Activated naive CD8-positive, alpha-beta T cell treated with anti-CD3 and anti-CD28 coated beads, Interleukin-2, amount 50 U/mL, for 24 hours (primary cell): ENCODE measurements at regions not wholly inside any gene's neighbourhood (a gene's known extent, or its start where the extent isn't known, plus 50 kb on each side); places are given as distances from the start of the nearest gene placed in this dataset.

Experiments
- ATAC-seq: fragments of 150-1000 bp; cut with Tn5 transposase; one replicate; pipeline ENCODE4 v1.10.0; 2021
- DNase-seq: peaks from one replicate; pipeline ENCODE4 v3.0.0; 2021
- H3K27ac Mint-ChIP-seq: one replicate; pipeline ENCODE4 v1.8.0; 2021; ENCODE audit warnings: mild to moderate bottlenecking, mixed read lengths
- H3K27me3 Mint-ChIP-seq: one replicate; pipeline ENCODE4 v1.8.0; 2021; ENCODE audit warnings: mixed read lengths
- H3K36me3 Mint-ChIP-seq: one replicate; pipeline ENCODE4 v1.8.0; 2021; ENCODE audit warnings: low read depth, mixed read lengths
- H3K4me1 Mint-ChIP-seq: one replicate; pipeline ENCODE4 v1.8.0; 2021; ENCODE audit warnings: mixed read lengths
- H3K4me3 Mint-ChIP-seq: one replicate; pipeline ENCODE4 v1.8.0; 2021; ENCODE audit warnings: mild to moderate bottlenecking, moderate library complexity, mixed read lengths
- H3K9me3 Mint-ChIP-seq: one replicate; pipeline ENCODE4 v1.8.0; 2021; ENCODE audit warnings: mixed read lengths

DNA sequence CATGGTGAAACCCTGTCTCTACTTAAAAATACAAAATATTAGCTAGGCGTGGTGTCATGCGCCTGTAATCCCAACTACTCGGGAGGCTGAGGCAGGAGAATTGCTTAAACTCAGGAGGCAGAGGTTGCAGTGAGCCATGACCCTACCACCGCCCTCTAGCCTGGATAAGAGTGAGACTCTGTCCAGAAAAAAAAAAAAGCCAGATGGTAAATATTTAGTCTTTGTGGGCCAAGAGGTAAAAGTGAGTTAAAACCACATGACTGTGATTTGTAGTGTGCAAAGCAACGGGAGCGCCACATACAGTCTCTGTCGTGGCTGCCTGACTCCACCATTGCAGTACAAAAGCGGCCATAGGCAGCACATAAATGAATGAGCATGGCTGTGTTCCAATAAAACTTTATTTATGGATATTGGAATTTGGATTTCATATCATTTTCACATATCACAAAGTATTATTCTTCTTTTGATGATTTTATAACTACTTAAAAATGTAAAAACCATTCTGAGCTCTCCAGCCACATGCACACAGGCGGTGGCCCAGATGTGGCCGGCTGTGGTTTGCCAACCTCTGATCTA is 51.8 kb upstream of the CASZ1 start:
- no peak for ATAC-seq

DNA sequence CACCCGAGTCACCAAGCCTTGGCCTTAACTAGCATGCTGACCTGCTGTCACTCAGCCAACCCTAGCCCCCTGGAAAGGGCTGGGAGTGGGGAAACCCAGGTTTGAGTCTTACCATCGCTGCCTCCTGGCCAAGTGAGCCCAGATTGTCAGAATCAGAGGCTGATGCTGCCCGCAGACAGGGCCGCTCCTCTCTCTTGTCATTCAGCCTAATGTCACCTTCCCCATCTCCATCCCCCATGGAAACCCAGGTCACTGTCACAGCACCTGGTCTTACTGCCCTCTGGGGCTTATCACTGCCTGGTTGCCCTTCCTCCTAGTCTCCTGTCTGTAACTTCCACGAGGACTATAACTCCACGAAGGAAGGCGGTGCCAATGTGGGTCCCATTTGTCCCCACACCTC is 53.6 kb upstream of the CASZ1 start:
- Mint-ChIP-seq H3K36me3 (peaks cover 2% of the 10 kb centered on the region), H3K9me3 (no peaks in the 10 kb centered on the region), H3K4me3 (no peak overlapping the region), H3K27ac (no peak overlapping the region), H3K4me1 (no peaks in the 10 kb centered on the region), H3K27me3 (peaks cover 2% of the 10 kb centered on the region)
- ATAC-seq (no peak), DNase-seq (no peak)

More for the DNA sequence above, 51.8 kb upstream of the CASZ1 start:
- peaks cover 2% of the 10 kb centered on the region for H3K36me3 Mint-ChIP-seq
- no peak overlapping the region for H3K4me3 Mint-ChIP-seq
- no peak overlapping the region for H3K27ac Mint-ChIP-seq
- no peaks in the 10 kb centered on the region for H3K4me1 Mint-ChIP-seq
- peaks cover 6% of the 10 kb centered on the region for H3K9me3 Mint-ChIP-seq
- DNase-seq: no peak
- peaks cover 5% of the 10 kb centered on the region for H3K27me3 Mint-ChIP-seq

DNA sequence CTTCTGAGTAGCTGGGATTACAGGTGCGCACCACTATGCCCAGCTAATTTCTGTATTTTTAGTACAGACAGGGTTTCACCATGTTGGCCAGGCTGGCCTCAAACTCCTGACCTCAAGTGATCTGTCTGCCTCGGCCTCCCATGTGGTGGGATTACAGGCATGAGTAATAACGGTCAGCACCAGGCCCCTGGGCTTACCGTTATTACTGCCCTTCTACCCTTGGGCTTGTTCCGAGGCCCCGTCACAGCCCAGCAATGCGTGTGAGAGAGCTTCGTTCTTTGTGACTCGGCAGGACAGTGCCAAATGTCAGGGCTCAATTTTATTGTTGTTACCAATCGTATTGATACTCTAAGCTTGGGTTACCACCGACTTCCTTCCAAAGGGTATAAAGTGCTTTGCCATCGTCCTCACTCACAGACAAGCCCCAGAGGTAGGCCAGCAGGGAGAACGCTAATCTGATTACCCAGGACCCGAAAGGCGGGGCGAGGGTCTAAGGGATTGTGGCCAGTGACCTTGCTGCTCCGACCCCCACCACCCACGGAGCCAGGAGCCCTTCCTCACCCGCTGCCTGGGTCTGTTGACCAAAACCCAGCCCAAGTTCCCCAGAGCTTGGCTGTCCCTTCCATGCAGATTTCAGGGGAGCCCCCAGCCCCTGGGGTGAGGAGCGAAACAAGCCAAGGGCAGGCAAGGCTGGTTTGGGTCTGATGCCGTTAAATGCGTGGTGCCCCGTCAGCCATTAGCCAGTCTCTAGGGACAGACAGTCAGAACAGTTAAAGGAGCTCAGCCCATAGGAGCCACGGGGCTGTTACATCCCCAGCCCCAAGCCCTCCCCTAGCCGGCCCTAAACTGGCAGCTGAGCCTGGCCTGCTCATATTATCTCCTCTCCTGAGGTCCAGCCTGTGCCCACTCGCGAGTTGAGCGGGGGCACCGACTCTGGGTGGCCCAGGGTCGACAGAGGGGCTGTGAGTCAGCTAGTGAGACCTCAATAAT is 54.9 kb upstream of the CASZ1 start:
- no peaks in the 10 kb centered on the region for H3K4me1 Mint-ChIP-seq
- ATAC-seq: no peak
- no peak for DNase-seq
- no peak overlapping the region for H3K27ac Mint-ChIP-seq
- no peaks in the 10 kb centered on the region for H3K9me3 Mint-ChIP-seq
- peaks cover 2% of the 10 kb centered on the region for H3K36me3 Mint-ChIP-seq
- H3K4me3 Mint-ChIP-seq: no peak overlapping the region
- H3K27me3 Mint-ChIP-seq: no peaks in the 10 kb centered on the region

DNA sequence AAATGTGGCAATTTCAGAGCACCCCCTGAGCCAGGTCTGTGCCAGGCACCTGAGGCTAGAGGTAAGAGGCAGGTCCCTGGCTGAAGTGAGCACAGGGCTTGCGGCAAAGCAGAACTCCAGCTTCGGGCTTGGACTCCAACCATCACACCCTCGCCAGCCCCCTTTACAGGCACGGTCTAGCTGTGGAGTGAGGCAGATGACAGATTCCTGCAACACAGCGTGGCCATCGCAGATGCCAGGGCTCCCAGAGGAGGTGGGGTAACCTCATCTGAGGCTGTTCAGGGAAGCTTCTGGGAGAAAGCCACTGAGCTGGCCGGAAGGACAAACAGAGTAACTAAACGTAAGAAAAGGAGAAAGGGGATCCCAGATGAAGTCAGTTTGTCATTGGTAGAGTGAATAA is 55.6 kb upstream of the CASZ1 start:
- Mint-ChIP-seq H3K27me3 (no peaks in the 10 kb centered on the region), H3K27ac (no peak overlapping the region), H3K9me3 (no peaks in the 10 kb centered on the region), H3K4me1 (no peaks in the 10 kb centered on the region), H3K4me3 (no peak overlapping the region), H3K36me3 (peaks cover under 1% of the 10 kb centered on the region)
- ATAC-seq (no peak), DNase-seq (no peak)

DNA sequence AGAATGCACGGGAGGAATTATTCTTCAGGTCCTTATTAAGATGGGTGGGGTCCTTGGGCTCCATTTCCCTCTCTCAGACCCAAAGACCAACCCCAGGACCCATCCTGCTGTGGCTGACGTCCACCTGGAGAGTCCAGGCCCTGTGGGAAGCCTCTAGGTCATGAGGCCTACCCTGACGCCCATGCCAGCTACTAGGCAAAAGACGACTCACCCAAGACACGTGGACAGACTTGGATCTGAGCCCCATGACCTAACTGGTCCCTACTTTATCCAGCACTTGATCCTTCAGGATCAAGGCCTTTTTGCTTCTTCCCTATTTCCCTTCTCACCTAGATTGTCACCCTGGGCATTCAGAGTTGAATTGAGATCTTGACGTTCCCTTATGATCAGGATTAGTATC is 56.0 kb upstream of the CASZ1 start:
- H3K9me3 Mint-ChIP-seq: no peaks in the 10 kb centered on the region
- DNase-seq (no peak), ATAC-seq (no peak)
- H3K36me3 Mint-ChIP-seq: no peaks in the 10 kb centered on the region
- H3K4me1 Mint-ChIP-seq: no peaks in the 10 kb centered on the region
- no peak overlapping the region for H3K27ac Mint-ChIP-seq
- H3K4me3 Mint-ChIP-seq: no peak overlapping the region
- H3K27me3 Mint-ChIP-seq: peaks cover 2% of the 10 kb centered on the region

DNA sequence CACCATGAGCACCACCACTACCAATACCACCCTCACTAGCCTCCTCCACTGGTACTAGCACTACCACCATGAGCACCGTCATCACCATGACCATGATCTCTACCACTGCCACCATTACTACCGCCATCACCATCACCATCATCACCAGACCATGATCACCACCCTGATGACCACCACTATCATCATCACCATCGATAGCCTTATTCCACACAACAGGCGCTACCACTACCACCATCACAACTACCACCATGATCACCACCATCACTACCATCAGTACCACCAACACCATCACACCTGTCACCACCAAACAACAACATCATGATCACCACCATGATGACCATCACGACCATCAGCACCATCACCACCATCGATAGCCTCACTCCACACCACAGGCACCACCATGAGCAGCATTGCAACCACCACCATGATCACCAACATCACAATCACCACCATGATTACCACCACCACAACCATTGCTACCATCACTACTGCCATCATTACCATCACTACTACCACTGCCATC is 56.6 kb upstream of the CASZ1 start:
- ATAC-seq: no peak
- Mint-ChIP-seq H3K9me3 (no peaks in the 10 kb centered on the region), H3K36me3 (no peaks in the 10 kb centered on the region), H3K27me3 (peaks cover 2% of the 10 kb centered on the region), H3K27ac (no peak overlapping the region), H3K4me1 (no peaks in the 10 kb centered on the region), H3K4me3 (no peak overlapping the region)
- DNase-seq: no peak

DNA sequence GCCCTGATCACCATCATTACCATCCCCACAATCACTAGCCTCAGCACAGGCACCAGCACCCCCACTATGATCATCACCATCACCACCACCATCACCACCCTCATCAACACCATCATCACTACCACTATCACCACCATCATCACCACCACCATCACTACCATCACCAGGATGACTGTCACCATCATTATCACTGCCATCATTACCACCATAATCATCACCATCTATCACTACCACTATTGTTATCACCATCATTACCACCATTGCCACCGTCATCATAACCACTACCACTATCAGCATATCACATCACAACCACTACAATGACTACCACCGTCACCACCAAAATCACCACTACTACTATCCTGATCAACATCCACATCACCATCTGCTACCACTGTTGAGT is 57.3 kb upstream of the CASZ1 start:
- no peaks in the 10 kb centered on the region for H3K9me3 Mint-ChIP-seq
- H3K4me3 Mint-ChIP-seq: no peak overlapping the region
- ATAC-seq: no peak
- no peak overlapping the region for H3K27ac Mint-ChIP-seq
- peaks cover 2% of the 10 kb centered on the region for H3K27me3 Mint-ChIP-seq
- H3K36me3 Mint-ChIP-seq: no peaks in the 10 kb centered on the region
- DNase-seq: no peak
- H3K4me1 Mint-ChIP-seq: no peaks in the 10 kb centered on the region

DNA sequence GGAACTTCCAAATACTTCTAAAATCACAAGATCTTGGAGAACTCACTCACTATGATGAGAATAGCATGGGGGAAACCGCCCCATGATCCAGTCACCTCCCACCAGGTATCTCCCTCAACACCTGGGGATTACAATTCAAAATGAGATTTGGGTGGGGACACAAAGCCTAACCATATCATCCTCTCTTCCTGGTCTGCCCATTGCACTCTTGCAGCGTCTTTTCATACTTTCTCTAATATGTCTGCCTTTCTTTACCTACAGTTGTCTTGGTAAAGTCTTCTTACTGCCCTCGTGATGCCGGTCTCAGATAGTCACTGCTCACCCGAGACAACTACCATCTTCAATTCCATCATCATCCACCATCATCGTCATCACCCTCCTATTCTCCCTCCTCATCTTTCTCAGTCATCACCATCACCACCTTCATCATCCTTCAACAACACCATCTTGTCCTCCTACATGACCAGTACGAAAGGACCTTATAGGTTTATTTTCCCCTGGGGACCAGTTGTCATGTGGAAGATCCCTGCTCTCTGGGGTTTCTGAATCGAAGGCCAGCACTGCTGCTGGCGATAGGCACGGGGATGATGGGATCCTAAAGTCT is 58.5 kb upstream of the CASZ1 start:
- Mint-ChIP-seq H3K36me3 (no peaks in the 10 kb centered on the region), H3K4me3 (no peak overlapping the region), H3K27me3 (peaks cover 2% of the 10 kb centered on the region), H3K4me1 (no peaks in the 10 kb centered on the region), H3K9me3 (no peaks in the 10 kb centered on the region), H3K27ac (no peak overlapping the region)
- DNase-seq: no peak
- ATAC-seq: no peak

DNA sequence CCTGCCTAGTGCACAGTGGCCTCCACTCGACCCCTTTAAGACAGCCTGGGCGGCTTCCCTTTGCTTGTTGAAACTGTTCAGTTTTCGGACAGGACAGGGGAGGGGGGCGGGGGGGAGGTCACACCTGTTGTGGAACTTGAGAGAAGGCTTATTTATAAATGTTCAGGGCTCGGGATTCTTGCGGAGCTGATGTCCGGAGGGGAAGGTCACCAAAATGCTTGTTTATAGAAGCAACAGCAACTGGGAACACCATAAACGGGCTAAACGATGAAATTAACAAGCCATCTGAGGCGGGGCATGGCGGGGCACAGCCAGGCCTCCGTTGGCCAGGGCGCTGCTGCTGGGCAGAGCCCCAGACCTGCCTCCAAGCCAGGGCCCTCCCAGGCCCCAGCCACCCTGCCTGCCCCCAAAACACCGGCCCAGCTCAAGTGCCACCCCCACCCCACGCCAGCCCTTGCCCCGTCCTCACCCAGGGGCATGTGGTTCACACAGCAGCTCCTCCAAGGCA is 59.8 kb upstream of the CASZ1 start:
- no peaks in the 10 kb centered on the region for H3K36me3 Mint-ChIP-seq
- no peak overlapping the region for H3K27ac Mint-ChIP-seq
- no peaks in the 10 kb centered on the region for H3K9me3 Mint-ChIP-seq
- H3K4me3 Mint-ChIP-seq: no peak overlapping the region
- no peaks in the 10 kb centered on the region for H3K4me1 Mint-ChIP-seq
- H3K27me3 Mint-ChIP-seq: peaks cover 2% of the 10 kb centered on the region
- ATAC-seq (no peak), DNase-seq (no peak)

DNA sequence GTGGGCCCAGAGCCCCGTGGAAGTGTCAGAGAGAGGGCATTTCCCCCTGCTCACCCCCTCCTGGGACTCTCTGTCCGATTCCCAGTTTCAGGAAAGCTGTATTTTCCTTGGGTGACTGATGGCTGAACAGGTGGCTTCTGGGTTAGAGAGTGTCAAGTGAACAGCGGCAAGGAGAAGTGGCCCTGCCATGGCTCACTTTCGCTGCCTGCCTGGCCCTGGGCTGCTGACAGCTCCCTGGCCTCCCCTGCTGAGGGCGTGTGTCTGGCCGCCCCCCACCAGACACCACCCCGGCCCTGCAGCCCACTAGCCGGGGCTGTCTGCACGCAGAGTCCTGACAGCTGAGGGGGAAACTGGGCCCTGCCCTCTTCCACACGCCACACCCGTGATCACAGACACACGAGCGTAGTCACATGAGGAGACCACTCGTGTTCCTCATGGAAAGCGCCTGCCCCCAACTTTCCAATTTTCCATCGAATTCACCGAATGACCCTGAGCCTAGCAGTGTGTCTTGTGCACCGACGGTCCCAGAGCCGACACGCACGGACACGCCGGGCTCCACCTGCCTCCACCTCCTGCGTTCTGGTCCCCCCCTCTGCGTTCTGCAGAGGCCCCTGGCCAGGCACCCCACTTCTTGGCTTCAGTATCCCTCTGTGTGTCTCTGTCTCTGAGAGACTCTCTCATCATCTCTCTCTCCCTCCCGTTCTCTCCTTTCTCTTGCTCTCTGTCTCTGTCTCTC is 60.6 kb upstream of the CASZ1 start:
- peaks cover 2% of the 10 kb centered on the region for H3K27me3 Mint-ChIP-seq
- H3K27ac Mint-ChIP-seq: no peak overlapping the region
- ATAC-seq (no peak), DNase-seq (no peak)
- no peaks in the 10 kb centered on the region for H3K9me3 Mint-ChIP-seq
- no peaks in the 10 kb centered on the region for H3K4me1 Mint-ChIP-seq
- H3K36me3 Mint-ChIP-seq: no peaks in the 10 kb centered on the region
- H3K4me3 Mint-ChIP-seq: no peak overlapping the region

DNA sequence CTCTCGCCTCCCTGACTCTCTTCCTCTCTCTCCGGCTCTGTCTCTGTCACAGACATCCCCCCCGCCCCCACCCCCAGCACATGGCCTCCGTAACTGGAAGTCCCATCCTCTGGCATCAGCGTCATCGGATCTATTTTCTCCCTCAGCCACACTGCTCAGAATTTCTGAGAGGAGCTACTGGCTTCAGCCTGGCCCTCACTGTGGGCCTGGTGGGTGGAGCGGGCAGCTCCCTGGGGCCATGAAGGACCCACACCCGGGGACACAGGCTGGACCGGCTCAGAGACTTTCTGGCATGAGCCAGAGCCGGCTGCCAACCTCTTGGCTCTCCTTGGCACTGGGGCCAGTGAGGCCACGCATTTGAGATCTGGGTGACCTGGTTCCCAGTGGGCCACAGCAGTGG is 61.2 kb upstream of the CASZ1 start:
- Mint-ChIP-seq H3K27ac (no peak overlapping the region), H3K36me3 (no peaks in the 10 kb centered on the region)
- DNase-seq: no peak

DNA sequence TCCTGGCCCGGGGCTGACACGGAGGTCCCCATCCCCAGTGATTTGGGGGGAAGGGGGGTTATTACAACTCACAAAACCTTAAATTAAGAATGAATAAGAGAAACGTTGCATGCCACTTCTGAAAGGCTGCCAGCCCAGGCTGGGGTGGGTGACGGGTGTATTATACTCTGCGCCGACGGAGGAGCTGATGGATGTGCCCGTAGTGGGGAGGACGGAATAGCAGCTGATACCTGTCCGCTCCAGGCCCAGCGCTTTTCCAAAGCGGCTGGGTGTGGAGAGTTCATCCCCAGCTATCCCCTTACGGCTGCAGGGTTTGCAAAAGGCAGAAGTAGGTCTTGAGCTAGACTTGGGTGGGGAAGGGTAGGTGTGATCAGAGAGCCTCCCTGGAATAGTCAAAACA is 63.8 kb upstream of the CASZ1 start:
- Mint-ChIP-seq H3K4me3 (no peak overlapping the region), H3K4me1 (no peaks in the 10 kb centered on the region), H3K27ac (no peak overlapping the region), H3K36me3 (no peaks in the 10 kb centered on the region), H3K9me3 (no peaks in the 10 kb centered on the region), H3K27me3 (peaks cover 21% of the 10 kb centered on the region)
- DNase-seq (no peak), ATAC-seq (no peak)

More for the DNA sequence above, 61.2 kb upstream of the CASZ1 start:
- ATAC-seq: no peak
- no peaks in the 10 kb centered on the region for H3K4me1 Mint-ChIP-seq
- no peak overlapping the region for H3K4me3 Mint-ChIP-seq
- no peaks in the 10 kb centered on the region for H3K9me3 Mint-ChIP-seq
- H3K27me3 Mint-ChIP-seq: peaks cover 2% of the 10 kb centered on the region

DNA sequence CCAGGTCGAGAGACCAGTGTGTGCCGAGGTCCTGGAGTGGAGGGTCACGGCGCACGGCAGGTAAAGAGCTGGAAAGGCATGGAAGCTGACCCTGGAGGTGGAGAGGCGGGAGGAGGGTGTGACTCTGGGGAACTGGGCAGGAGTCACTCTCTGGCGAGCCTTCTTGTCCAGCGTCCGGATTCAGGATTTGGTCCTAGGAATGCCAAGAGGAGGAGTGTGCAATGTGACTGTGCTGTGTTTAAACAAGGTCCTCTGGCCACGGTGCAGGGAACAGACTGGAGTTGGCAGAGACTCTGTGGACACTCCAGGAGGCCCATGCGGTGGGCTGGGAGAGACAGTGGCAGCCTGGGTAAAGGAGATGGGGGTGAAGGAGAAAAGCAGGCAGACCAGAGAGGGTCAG is 64.2 kb upstream of the CASZ1 start:
- no peak for ATAC-seq

DNA sequence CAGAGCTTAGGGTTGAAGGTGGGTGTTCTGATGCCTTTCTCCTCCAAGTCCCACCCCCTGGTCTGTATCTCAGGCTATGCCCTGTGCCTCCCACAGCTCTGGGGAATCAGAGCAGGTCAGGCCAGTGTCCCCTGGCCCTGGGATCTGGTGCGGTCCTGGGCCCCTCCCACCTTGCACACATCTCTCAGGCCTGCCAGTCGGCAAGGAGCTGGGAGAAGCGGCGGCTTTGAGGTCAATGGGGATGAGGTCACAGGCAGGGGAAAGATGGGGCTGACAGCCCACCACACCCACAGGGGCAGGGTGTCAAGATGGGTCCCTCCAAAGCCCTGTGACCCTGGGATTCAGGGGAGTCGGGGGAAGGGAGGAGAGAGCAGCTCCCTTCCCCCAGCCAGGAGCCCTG is 65.4 kb upstream of the CASZ1 start:
- Mint-ChIP-seq H3K9me3 (no peaks in the 10 kb centered on the region), H3K4me1 (peaks cover 6% of the 10 kb centered on the region), H3K27me3 (peaks cover 34% of the 10 kb centered on the region), H3K36me3 (no peaks in the 10 kb centered on the region), H3K4me3 (no peak overlapping the region), H3K27ac (no peak overlapping the region)
- no peak for DNase-seq
- ATAC-seq: no peak

More for the DNA sequence above, 64.2 kb upstream of the CASZ1 start:
- Mint-ChIP-seq H3K4me3 (no peak overlapping the region), H3K9me3 (no peaks in the 10 kb centered on the region), H3K4me1 (no peaks in the 10 kb centered on the region), H3K27ac (no peak overlapping the region), H3K27me3 (peaks cover 26% of the 10 kb centered on the region), H3K36me3 (no peaks in the 10 kb centered on the region)
- no peak for DNase-seq
